Esophagus muscularis mucosa (tissue), 3 donors: ENCODE measurements at regions not wholly inside any gene's neighbourhood (a gene's known extent, or its start where the extent isn't known, plus 50 kb on each side); places are given as distances from the start of the nearest gene placed in this dataset.
"Not testable (repeated sequence)": the region's sequence is repeated elsewhere in the genome, so short reads cannot be mapped to it uniquely, and the experiment has no call there.

Source experiments
- EP300 ChIP-seq: sonication (generic); formaldehyde crosslinking; IDR thresholded peaks from one replicate; pipeline ENCODE4 v1.6.1; 2017; ENCODE audit warnings: antibody characterized with exemption
- TF ChIP-seq, protein P1 (sequence below), 3 experiments: fragments of 200-600 bp in 2 of 3; fragments of 450-650 bp in 1 of 3; sonication (generic) in 2 of 3; IDR thresholded peaks; one replicate each; pipeline ENCODE4 v1.5.1; 2017 to 2019; ENCODE audit warnings: antibody characterized with exemption in 3 of 3, mild to moderate bottlenecking in 2 of 3, moderate library complexity in 1 of 3

- TF ChIP-seq, protein P1, sequence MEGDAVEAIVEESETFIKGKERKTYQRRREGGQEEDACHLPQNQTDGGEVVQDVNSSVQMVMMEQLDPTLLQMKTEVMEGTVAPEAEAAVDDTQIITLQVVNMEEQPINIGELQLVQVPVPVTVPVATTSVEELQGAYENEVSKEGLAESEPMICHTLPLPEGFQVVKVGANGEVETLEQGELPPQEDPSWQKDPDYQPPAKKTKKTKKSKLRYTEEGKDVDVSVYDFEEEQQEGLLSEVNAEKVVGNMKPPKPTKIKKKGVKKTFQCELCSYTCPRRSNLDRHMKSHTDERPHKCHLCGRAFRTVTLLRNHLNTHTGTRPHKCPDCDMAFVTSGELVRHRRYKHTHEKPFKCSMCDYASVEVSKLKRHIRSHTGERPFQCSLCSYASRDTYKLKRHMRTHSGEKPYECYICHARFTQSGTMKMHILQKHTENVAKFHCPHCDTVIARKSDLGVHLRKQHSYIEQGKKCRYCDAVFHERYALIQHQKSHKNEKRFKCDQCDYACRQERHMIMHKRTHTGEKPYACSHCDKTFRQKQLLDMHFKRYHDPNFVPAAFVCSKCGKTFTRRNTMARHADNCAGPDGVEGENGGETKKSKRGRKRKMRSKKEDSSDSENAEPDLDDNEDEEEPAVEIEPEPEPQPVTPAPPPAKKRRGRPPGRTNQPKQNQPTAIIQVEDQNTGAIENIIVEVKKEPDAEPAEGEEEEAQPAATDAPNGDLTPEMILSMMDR (IDR thresholded peaks at IDR 0.05) = not testable (repeated sequence)
- TF ChIP-seq EP300 = not testable (repeated sequence)
Measured at GRCh38 chrX:74025145-74025544, 172.6 kb upstream of the XIST start.
